Lower leg skin (tissue), 4 donors: ENCODE measurements at regions not wholly inside any gene's neighbourhood (a gene's known extent, or its start where the extent isn't known, plus 50 kb on each side); places are given as distances from the start of the nearest gene placed in this dataset.
"Not testable (repeated sequence)": the region's sequence is repeated elsewhere in the genome, so short reads cannot be mapped to it uniquely, and the experiment has no call there.

Experiments
- DNase-seq, 2 donors: peaks; one replicate each; pipeline ENCODE4 v3.0.0-alpha.2; 2019; ENCODE audit warnings: low spot score in 2 of 2
- H3K4me3 ChIP-seq: fragments of 200-600 bp; sonication (generic); 2 replicates; pipeline ENCODE4 v1.5.1; 2017; ENCODE audit warnings: mild to moderate bottlenecking, low read depth; ENCODE audit not compliant: poor library complexity, severe bottlenecking
- POLR2A ChIP-seq, 2 donors: fragments of 450-650 bp; IDR thresholded peaks; one replicate each; pipeline ENCODE4 v1.6.1; 2016 to 2017; ENCODE audit warnings: antibody characterized with exemption in 2 of 2, mild to moderate bottlenecking in 1 of 2, moderate library complexity in 1 of 2
- WGBS, 2 donors: methylation state at CpG; one replicate each; pipeline ENCODE4 v1.1.5; 2018; 5-methylcytosine and 5-hydroxymethylcytosine counted together
- intact Hi-C: fragments of 100-400 bp; cut with DNase I; formaldehyde crosslinking; loops from one replicate; pipeline ENCODE4 v1.15.0; 2023; ENCODE audit warnings: low total_unique reads
- TF ChIP-seq, protein P1 (sequence below), 3 donors: fragments of 450-650 bp; IDR thresholded peaks; one replicate each; pipeline ENCODE4 v1.5.1; 2016; ENCODE audit warnings: antibody characterized with exemption in 3 of 3, mild to moderate bottlenecking in 3 of 3, moderate library complexity in 2 of 3

DNA sequence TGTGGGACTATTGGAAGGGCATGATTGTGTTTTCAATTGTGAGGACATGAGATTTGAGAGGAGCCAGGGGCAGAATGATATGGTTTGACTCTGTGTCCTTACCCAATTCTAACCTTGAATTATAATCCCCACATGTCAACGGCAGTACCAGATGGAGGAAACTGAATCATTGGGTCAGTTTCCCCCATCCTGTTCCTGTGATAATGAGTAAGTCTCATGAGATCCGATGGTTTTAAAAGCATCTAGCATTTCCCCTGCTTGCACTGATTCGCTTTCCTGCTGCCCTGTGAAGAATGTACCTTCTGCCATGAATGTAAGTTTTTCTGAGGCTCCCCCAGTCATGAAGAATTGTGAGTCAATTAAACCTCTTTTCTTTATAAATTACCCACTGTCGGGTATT is 1367.1 kb downstream of the XPNPEP1 start:
- TF ChIP-seq, protein P1, sequence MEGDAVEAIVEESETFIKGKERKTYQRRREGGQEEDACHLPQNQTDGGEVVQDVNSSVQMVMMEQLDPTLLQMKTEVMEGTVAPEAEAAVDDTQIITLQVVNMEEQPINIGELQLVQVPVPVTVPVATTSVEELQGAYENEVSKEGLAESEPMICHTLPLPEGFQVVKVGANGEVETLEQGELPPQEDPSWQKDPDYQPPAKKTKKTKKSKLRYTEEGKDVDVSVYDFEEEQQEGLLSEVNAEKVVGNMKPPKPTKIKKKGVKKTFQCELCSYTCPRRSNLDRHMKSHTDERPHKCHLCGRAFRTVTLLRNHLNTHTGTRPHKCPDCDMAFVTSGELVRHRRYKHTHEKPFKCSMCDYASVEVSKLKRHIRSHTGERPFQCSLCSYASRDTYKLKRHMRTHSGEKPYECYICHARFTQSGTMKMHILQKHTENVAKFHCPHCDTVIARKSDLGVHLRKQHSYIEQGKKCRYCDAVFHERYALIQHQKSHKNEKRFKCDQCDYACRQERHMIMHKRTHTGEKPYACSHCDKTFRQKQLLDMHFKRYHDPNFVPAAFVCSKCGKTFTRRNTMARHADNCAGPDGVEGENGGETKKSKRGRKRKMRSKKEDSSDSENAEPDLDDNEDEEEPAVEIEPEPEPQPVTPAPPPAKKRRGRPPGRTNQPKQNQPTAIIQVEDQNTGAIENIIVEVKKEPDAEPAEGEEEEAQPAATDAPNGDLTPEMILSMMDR (IDR thresholded peaks at IDR 0.05) = no peak
- no peak for TF ChIP-seq POLR2A (IDR thresholded peaks at IDR 0.05)
- intact Hi-C loops = no loop called here
- WGBS, 2 donors = 77 to 79% methylated on average over 4 of the region's 4 CpGs

GRCh38 chr10:108545921-108546320 is 1377.4 kb downstream of the XPNPEP1 start:
- WGBS, 2 donors = 59 to 66% methylated on average over 1 of the region's 1 CpG
- intact Hi-C loops = no loop called here
- no peak for TF ChIP-seq POLR2A (IDR thresholded peaks at IDR 0.05)
- TF ChIP-seq, protein P1 (IDR thresholded peaks at IDR 0.05) = no peak
- no peak for DNase-seq
- no peak overlapping the region for H3K4me3 ChIP-seq

More for the DNA sequence above, 1367.1 kb downstream of the XPNPEP1 start:
- no peak overlapping the region for H3K4me3 ChIP-seq
- no peak for DNase-seq

DNA sequence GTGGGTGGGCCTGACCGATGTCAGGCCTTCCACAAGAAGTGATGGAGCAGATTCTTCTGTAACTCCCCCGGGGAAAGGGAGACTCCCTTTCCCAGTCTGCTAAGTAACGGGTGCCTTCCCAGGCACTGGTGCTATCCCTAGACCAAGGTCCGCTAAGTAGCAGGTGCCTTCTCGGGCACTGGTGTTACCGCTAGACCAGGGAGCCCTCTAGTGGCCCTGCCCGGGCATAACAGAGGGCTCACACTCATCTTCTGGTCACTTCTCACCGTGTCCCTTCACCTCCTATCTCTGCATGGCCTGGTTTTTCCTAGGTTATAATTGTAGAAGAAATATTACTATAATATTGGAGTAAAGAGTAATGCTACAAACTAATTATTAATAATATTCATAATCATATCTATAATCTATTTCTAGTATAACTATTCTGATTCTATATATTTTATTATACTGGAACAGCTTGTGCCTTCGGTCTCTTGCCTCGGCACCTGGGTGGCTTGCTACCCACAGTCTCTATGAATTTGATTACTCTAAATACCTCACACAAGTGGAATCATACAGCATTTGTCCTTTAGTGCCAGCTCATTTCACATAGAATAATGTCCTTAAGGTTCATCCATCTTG is 1378.7 kb downstream of the XPNPEP1 start:
- intact Hi-C loops = no loop called here
- WGBS, 2 donors = 30 to 37% methylated on average over 10 of the region's 10 CpGs
- TF ChIP-seq, protein P1 (IDR thresholded peaks at IDR 0.05) = no peak
- TF ChIP-seq POLR2A (IDR thresholded peaks at IDR 0.05) = no peak
- peak; percentile 40 to 87 for DNase-seq
- H3K4me3 ChIP-seq = no peak overlapping the region

DNA sequence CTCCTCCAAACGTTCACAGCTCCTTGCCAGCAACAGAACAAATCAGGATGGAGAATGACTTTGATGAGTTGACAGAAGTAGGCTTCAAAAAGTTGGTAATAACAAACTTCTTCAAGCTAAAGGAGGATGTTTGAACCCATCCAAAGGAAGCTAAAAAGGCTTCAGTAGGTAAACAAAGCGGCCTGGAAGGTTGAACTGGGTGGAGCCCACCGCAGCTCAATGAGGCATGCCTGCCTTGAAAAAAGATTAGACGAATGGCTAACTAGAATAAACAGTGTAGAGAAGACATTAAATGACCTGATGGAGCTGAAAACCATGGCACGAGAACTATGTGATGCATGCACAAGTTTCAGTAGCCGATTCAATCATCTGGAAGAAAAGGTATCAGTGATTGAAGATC is 1369.0 kb upstream of the SORCS1 start:
- intact Hi-C loops, H3K4me3 ChIP-seq, DNase-seq: not testable (repeated sequence)
- 78 to 86% methylated on average over 6 of the region's 6 CpGs for WGBS, 2 donors

- no peak for TF ChIP-seq POLR2A (IDR thresholded peaks at IDR 0.05)
- TF ChIP-seq, protein P1 (IDR thresholded peaks at IDR 0.05) = no peak
- intact Hi-C loops = no loop called here
- 72% methylated on average over 4 of the region's 4 CpGs for WGBS, 2 donors
- no peak for DNase-seq
- H3K4me3 ChIP-seq = no peak overlapping the region
Observed at GRCh38 chr10:108523016-108523800, 1358.7 kb upstream of the SORCS1 start.

DNA sequence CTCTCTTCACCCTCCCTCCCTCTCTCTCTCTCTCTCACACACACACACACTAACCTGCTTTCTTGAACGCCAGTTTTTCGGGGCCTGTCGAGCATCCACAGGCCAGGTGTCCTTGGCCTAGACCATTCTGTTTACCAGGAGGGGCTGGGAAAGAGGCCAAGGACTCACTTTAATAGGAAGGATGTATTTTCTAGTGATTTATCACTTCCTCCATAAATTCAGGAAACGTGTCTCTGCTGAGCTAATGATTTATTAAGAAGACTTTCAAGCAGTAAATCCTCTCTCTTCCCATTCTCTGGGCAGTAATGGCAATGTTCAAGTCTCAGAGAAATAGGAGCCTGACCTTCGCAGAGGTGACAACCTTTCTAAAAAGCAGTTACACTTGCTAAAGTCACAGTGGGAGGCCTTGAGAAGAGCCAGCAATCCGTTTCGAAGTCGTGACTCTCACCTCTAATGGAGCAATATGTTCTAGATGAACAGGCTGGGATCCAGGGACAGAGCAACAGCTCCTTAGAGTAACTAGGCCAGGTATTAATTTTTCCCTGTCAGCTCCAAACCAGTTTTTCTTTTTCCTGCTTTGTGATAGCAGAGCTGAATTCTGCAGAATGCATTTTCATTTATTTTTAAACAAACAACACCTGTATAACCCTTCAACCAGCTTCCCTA is 1357.5 kb upstream of the SORCS1 start:
- no peak for TF ChIP-seq POLR2A (IDR thresholded peaks at IDR 0.05)
- TF ChIP-seq, protein P1 (IDR thresholded peaks at IDR 0.05) = no peak
- intact Hi-C loops = no loop called here
- H3K4me3 ChIP-seq = no peak overlapping the region
- DNase-seq = no peak
- 27 to 29% methylated on average over 8 of the region's 8 CpGs for WGBS, 2 donors
